Hypothalamus (tissue), 51 donors: ENCODE measurements at regions not wholly inside any gene's neighbourhood (a gene's known extent, or its start where the extent isn't known, plus 50 kb on each side); places are given as distances from the start of the nearest gene placed in this dataset.

Source experiments
- DNase-seq, 51 donors: peaks; one replicate each; lab custom pipeline; 2025; lab: John Stamatoyannopoulos, UW

DNA sequence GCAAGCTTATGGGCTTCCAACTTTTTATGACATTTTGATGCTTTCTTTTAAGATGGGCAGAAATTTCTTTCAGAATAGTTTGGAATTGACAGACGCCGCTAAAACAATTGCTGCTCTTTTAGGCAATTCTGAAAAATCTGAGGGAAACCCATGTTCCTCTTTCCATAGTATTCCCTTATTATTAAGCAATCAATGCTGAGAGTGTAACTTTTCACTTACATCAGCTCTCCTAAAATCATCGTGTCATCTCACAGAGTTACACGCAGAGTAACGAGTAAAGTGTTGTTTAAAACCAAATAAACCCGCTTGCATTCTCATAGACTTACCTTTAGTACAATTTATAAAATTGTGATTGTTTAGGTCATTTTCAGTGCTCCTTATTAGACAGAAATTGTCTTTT lies 150.6 kb downstream of the MAF start:
- DNase-seq, result no peak

DNA sequence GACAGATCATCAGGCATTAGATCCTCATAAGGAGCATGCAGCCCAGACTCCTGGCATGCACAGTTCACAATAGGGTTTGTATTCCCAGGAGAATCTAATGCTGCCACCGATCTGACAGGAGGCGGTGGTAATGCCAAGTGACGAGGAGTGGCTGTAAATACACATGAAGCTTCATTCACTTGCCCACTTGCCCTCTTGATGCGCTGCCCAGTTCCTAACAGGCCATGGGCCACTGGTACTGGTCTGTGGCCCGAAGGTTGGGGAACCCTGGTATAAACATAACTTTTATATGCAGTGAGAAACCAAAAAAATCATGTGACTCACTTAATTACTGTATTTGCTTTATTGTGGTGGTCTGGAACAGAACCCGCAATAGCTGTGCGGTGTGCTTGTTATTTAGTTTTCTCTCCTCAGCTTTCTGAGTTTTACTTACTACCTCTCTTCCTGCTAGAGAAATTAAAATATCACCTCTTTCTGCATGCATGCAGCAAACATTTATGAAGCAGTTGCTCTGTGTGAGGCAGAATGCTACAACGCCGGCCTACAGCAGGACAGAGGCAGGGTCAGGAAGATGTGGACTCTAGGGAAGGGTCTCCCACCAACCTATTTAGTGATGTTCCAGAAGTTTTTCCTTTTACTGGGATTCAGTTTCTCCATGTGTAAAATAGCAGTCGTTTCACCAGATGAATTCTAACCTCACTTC lies 151.3 kb downstream of the MAF start:
- no peak for DNase-seq

DNA sequence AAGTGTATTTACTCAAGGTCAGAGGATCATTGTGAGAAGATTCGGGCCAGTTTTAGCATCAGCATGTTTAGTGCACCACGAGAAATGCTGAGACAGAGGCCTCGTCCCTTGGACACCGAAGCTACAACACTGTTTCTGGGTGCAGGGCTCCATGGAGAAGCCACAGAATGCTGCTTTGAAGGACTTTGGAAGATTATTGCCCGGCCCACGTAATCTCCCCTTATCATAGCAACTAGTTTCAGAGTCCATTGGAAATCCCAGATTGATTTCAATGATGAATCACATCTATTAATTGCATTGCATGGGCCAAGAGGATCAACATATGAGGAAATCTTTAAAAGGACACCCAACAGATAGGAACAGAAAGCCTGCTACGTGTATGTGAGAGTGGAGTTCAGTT lies 156.0 kb downstream of the MAF start:
- no peak for DNase-seq

- no peak for DNase-seq
These were observed 160.6 kb downstream of the MAF start for GRCh38 chr16:79439901-79440300.

DNA sequence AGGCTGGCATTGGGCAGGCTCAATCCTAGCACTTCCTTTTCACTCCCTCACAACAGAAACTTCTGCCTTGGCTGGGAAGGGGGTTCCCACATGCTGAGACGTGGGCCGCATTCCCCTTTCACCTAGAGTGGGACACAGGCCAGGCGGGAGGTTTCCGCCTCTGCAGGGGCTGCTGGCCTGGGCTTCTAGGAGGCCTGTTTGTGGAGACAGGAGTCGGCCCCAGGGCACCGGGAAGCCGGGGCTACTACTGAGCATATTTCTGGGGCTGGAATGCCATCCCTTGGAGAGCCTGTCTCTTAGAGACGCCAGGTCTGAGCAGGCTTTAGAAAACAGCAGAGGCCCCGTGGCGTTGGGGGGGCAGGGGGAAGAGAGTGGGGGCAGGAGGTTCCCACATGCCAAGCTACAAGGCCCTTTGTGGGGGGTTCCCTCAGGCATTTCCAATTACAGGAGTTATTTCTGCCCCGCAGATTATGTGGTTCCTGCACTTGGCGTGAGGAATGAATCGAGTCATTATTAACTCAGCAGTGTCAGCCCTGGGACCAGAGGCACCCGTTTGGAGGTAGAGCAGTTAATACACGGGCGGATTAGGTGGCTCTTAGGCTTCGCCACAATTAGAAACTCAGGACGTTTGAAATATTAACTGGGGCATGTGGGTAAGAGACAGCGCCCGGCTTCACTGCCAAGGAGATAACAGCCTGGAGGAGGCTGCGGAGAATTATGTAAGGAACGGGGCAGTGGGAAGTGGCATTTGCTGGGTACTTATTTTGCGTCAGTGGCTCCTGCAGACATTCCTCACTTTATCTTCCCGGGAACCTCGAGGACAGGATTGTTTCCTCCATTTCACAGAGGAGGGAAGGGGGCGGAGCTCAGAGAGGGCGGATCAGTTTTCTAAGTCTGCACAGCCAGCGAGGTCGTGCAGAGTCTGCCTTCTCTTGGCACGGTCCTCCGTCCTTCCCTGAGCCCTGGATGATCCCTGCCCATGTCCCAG lies 162.5 kb downstream of the MAF start:
- peak in 41 of 51 donors; percentile 8 to 80 (median 48) for DNase-seq

DNA sequence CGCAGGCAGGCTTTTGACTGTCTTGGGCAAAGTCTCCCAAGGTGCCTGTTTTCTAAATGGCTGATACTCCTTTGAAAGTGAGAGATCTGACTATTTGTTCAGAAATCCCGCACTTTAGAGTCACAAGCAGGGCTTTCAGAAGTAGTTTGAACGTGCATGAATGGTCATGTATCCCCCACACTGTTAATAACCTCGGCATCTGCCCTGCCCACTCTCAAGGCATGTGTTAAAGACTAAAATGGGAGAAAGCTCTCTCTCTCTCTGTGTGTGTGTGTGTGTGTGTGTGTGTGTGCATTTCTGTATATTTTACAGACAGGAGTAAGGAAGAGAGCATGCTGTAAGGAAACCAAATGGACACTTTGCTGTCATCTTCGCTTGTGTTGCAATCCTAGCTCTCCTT lies 163.7 kb downstream of the MAF start:
- DNase-seq, result no peak

GRCh38 chr16:79434771-79435170 lies 165.8 kb downstream of the MAF start:
- DNase-seq, result no peak

DNA sequence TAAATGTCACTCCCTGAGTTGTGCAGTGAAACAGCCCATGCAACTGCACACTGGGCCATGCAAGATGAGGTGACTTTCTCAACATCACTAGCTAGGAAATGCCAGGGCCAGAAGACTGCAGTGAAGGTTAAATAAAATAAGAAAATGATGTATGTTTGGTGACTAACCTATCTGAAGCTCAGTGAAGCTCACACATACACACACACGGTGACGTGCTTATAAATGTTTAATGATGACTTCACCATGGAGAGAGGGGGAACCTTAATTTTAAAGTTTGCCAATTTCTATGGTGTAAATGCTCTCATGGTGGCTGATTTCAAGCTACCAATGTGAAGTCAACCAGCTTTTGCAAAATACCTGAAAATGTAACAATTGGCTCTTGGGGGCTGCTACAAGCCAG lies 166.4 kb downstream of the MAF start:
- DNase-seq, result no peak

GRCh38 chr16:79431923-79432322 lies 168.6 kb downstream of the MAF start:
- no peak for DNase-seq

DNA sequence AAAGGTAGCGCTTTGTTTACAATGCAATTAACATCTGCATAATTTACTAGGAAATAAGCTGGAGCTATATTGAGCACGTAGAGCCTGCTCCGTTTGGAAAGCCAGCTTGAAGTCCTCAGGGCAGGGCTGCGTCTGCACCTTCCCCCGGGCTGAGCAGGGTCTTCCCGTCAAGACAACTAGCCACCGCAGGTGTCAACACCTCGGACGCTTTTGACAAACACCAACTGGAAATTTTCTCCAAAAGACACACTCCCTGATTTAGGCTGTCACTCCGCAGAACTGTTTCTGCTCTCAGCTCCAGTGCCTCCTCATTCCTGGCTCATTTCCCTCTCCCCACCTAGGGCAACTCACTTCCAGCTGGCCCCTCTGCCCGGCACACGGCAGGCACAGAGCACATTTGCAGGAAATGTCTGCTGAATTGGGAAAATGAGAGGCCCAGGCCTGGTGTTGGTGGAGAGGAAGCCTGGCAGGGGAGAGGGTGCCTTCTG lies 170.3 kb downstream of the MAF start:
- DNase-seq, result no peak

- no peak for DNase-seq
These were observed 171.0 kb downstream of the MAF start for GRCh38 chr16:79429381-79430190.

DNA sequence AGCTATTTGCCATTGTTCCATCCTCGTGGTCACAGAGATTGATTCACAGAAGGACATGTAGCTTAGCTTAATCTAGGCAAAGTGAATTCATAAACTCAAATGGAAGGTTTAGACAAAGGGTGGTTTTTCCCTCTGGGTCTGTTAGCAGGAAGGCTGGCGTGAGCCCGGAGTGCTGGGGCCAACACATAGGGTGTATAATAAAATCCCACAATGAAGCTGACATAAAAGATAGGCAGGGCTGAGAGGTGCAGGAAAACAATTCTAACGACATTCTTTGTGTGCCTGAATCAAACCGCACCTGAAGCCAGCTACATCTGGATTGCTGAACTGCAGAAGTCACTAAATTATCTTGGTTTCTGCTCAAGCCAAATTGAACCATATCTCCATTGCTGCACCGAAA lies 173.9 kb downstream of the MAF start:
- DNase-seq, result no peak

DNA sequence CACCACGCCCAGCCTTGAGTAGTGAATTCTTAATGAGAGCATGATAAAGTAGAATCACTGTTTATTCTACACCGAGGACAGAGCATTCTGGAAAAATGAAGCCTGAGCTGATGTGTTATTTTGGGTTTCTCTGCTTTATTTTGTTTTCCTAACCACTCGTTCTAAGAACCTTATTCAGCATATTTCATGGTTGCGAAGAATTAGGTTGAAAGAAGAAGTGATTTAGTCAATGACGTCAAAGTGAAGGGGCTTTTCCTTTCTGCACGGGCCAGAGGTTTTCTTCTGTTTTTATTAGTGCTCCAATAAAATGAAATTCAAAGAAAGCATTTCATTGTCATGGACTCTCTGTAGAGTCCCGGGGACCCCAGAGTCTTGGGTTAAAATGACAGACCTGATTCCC lies 178.5 kb downstream of the MAF start:
- DNase-seq, result no peak

DNA sequence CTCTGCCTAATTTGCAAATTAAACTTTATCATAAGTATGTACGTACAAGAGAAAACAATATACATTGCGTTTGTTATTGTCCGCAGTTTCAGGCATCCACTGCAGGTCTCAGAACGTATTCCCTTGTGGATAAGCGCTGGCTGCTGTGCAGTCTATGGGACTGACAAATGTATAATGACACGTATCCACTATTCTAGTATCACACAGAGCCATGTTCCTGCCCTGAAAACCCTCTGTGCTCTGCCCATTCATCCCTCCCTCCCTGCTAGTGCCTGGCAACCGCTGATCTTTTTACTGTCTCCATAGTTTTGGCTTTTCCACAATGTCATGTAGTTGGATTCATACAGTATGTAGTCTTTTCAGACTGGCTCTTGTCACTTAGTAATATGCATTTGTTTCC lies 179.4 kb downstream of the MAF start:
- no peak for DNase-seq

- no peak for DNase-seq
These were observed 180.0 kb downstream of the MAF start for GRCh38 chr16:79420493-79420892.

DNA sequence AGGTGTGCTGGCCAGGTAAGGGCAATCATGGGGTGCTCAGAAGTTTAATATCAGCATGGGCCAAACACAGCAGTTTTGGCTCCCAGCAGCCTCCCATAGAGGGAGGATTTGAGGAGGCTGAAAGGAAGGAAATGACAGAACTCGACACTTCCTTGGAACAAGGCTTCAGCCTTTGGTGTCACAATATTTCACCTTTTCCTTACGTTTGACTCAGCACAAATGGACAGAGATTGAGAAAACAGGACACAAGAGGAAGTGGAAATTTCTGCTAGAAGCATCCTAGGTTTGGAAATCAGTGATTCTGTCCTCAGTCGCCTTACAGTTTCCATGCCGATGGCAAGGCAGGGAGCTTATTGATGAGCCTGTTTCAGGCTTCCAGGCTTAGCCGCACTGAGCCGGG lies 181.4 kb downstream of the MAF start:
- DNase-seq, result no peak

DNA sequence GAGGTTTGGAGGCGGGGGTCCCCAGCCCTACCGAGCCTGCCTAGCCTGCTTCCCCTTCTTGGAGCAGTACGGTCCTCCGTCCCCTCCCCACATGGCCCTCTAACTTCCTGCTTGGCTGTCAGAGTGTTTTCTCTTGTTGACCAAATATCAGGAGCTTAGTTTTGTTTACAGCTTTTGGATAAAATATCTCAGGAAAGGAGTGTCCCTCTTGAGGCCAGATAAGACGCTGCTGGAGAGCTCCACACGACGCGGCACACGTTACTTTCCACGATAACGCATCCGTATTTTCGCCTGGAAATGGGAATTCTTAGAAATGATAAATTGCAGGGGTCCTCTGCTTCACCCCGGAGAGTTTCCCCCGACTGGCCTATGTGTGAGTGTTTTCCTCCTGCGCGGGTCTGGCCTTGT lies 182.9 kb downstream of the MAF start:
- no peak for DNase-seq

DNA sequence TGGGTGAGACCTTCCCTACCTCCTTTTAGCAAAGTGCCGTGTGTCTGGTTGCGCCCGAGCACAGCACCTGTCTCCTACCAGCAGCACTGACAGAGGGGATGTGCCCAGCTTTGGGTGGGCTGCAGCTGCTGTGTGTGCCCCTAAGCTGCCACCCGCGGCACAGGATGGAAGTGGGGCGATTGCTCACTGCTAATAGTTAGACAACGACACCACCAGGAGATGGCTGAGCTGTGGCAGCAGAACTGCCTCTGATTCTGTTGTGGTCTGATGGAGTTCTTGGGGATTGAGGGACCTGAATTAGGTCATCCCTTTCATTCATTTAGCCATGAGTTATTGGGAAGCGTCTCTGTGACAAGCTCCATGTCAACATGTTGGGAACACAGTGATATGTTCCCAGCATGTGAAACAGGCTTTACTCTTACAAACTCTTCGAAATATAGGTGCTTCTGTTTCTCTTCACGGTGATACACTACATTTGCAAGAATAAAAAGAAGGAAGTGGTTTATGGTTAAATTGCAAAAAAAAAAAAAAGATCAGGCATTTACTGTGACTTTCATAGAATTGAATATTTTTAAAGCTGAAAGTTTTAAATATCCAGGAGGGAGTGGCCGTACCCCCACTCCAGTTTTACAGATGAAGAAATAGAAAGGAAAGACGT lies 184.4 kb downstream of the MAF start:
- no peak for DNase-seq

DNA sequence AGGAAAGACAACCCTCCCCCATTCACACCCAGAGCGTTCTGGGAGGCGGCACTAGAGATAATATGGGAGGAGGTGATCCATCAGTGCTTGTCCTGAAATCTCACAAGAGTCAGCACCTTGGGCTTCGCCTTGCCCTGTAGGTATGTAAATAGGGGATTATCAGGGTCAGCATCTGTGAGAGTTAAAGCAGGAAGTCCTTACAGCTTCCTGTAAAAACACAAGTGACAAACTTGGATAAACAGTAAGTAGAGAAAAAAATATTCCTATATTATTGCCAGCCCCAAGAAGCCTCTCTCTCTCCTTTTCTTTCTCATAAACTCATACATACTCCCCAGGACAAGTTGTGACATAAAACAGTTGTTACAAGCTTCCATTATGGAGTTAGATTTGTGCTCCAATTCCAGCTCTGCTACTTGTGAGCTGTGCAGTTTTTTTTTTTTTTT lies 187.7 kb downstream of the MAF start:
- DNase-seq, result no peak

- DNase-seq, result no peak
These were observed 188.7 kb downstream of the MAF start for GRCh38 chr16:79411805-79412204.
